ENCODE measurements at regions not wholly inside any gene's neighbourhood (a gene's known extent, or its start where the extent isn't known, plus 50 kb on each side); places are given as distances from the start of the nearest gene placed in this dataset.
"Not testable (repeated sequence)": the region's sequence is repeated elsewhere in the genome, so short reads cannot be mapped to it uniquely, and the experiment has no call there.

DNA sequence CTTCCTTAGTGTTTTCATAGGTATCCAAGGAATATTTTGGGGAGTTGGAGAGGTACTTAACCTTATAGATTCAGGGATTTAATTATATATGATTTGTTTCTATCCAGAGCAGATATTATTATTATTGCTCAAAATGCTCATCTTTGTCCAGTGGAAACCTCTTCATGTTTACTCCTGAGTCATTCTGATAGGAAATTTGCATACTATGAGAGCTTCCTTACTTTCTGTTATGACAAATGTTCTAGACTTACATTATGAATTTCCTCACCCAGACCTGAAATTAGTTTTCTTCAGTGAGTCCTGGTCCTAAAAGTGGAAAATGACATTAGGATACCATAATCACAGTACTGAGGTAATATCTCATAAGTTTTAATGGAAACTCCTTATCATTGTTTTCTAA is 57.5 kb upstream of the PLPPR5 start:
- Mint-ChIP-seq H3K4me1 (ENCODE audit: low read depth) (no peaks in the 10 kb centered on the region), H3K27ac (no peak overlapping the region), H3K9me3 (no peaks in the 10 kb centered on the region), H3K4me3 (no peak overlapping the region), H3K27me3 (ENCODE audit: insufficient read depth) (peaks cover 2% of the 10 kb centered on the region), H3K36me3 (ENCODE audit: low read depth) (no peaks in the 10 kb centered on the region)
- no peak for DNase-seq (ENCODE audit: low spot score)
- intact Hi-C loops (cut with micrococcal nuclease), result no loop called here

DNA sequence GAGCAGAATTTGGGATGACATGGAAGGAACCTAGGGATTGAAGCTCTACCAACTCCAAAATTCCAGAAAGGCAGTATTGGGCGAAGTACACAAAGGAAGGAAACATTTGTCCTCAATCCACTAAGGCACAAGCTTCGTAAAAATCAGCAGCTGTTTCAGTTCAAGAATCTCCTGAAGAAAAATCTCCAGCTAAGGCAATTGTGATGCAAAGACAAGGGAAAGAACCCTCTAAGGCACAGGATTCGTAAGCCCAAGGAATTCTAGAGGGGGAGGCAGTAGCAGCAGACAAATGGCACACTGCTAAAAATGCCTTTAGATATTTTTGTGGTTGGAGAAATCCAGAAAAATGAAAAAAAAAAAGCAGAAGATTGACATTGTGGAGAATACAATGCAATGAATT is 64.5 kb upstream of the PLPPR5 start:
- intact Hi-C loops (cut with micrococcal nuclease), result no loop called here
- Mint-ChIP-seq H3K27me3 (ENCODE audit: insufficient read depth) (no peaks in the 10 kb centered on the region), H3K27ac (no peak overlapping the region), H3K4me3 (no peak overlapping the region), H3K36me3 (ENCODE audit: low read depth) (no peaks in the 10 kb centered on the region), H3K4me1 (ENCODE audit: low read depth) (no peaks in the 10 kb centered on the region), H3K9me3 (no peaks in the 10 kb centered on the region)
- DNase-seq (ENCODE audit: low spot score), result no peak

- intact Hi-C loops (cut with micrococcal nuclease); H3K4me1 Mint-ChIP-seq (ENCODE audit: low read depth); H3K27ac Mint-ChIP-seq; H3K36me3 Mint-ChIP-seq (ENCODE audit: low read depth); H3K9me3 Mint-ChIP-seq; H3K4me3 Mint-ChIP-seq; DNase-seq (ENCODE audit: low spot score); H3K27me3 Mint-ChIP-seq (ENCODE audit: insufficient read depth): not testable (repeated sequence)
Observed at GRCh38 chr1:99078529-99078928, 73.9 kb upstream of the PLPPR5 start.

DNA sequence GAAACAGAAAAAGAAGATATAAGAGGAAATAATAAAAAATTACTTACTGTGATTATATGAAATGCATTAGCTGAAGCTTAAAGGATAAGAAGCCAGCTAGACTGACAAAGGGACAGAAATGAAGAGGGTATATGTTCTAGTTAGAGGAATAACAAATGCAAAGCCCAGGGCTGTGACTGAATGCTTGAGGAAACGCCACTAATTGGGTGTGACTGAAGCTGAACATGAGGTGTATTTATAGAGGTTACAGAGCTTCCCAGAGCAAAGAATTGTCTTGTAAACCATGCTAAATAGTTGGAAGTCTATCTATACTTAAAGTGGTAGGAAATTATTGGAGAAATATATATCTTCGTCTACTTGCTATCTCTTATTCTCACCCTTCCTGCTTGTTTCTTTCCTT is 77.7 kb upstream of the PLPPR5 start:
- H3K27ac Mint-ChIP-seq, result no peak overlapping the region
- DNase-seq (ENCODE audit: low spot score), result no peak
- intact Hi-C loops (cut with micrococcal nuclease), result no loop called here
- no peaks in the 10 kb centered on the region for H3K9me3 Mint-ChIP-seq
- no peaks in the 10 kb centered on the region for H3K36me3 Mint-ChIP-seq (ENCODE audit: low read depth)
- no peak overlapping the region for H3K4me3 Mint-ChIP-seq
- no peaks in the 10 kb centered on the region for H3K4me1 Mint-ChIP-seq (ENCODE audit: low read depth)
- no peaks in the 10 kb centered on the region for H3K27me3 Mint-ChIP-seq (ENCODE audit: insufficient read depth)

DNA sequence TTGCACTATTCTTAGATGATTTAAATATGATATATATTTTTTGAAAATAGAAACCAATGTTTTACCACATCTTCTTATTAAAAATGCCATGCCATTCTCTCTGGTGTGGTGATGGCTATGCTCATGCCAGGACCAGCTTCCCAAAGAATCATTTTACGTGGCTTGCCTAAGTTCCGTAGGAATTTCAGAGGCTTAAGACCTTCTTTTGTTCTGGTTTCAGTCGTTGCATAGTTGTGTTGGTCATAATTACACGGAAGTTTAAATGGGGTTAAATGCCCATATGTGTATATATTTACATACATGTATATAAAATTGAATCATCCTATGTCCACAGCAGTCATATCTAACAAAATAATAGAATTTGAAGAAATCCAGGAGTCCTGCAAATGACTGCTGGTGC is 78.7 kb upstream of the PLPPR5 start:
- H3K4me1 Mint-ChIP-seq (ENCODE audit: low read depth), result no peaks in the 10 kb centered on the region
- H3K4me3 Mint-ChIP-seq, result no peak overlapping the region
- DNase-seq (ENCODE audit: low spot score), result no peak
- H3K27me3 Mint-ChIP-seq (ENCODE audit: insufficient read depth), result no peaks in the 10 kb centered on the region
- H3K27ac Mint-ChIP-seq, result no peak overlapping the region
- no peaks in the 10 kb centered on the region for H3K36me3 Mint-ChIP-seq (ENCODE audit: low read depth)
- no peaks in the 10 kb centered on the region for H3K9me3 Mint-ChIP-seq
- intact Hi-C loops (cut with micrococcal nuclease), result no loop called here

DNA sequence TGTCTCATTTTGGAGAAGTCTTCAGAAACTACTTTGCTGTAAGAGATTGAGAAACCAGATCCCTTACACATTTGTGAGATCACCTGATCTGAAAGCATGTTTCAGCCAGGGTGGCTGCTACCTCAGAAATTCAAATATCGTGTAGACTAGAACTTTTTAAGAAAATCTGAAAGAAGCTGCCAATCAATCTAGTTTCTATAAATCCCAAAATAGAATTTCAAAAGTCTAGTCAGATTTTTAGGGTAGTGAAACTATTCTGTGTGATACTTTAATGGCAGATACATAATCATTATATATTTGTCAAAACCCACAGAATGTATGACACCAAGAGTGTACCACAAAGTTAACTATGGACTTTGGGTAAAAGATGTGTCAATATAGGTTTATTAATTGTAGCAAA is 79.9 kb upstream of the PLPPR5 start:
- Mint-ChIP-seq H3K36me3 (ENCODE audit: low read depth) (no peaks in the 10 kb centered on the region), H3K4me3 (no peak overlapping the region), H3K9me3 (no peaks in the 10 kb centered on the region), H3K27me3 (ENCODE audit: insufficient read depth) (no peaks in the 10 kb centered on the region), H3K4me1 (ENCODE audit: low read depth) (no peaks in the 10 kb centered on the region), H3K27ac (no peak overlapping the region)
- intact Hi-C loops (cut with micrococcal nuclease), result no loop called here
- no peak for DNase-seq (ENCODE audit: low spot score)

DNA sequence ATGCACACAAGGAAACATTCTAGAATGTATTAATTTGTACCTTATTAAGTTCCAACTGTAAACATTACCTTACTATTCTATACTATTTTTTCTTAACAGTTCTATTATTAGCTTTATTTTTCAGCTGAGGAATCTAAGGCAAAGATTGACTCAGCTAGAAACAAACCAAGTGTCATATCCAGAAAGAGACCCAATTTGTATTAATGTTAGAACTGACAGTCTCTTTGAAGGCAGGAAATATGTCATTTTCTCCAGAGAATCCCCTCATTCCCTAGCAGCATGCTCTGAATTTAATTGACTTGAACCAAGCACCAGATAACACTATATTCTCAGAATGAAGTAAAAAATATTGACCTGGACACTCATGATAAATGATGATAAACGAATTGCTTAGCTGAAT is 81.4 kb upstream of the PLPPR5 start:
- no peaks in the 10 kb centered on the region for H3K27me3 Mint-ChIP-seq (ENCODE audit: insufficient read depth)
- no peaks in the 10 kb centered on the region for H3K36me3 Mint-ChIP-seq (ENCODE audit: low read depth)
- H3K27ac Mint-ChIP-seq, result no peak overlapping the region
- no peak for DNase-seq (ENCODE audit: low spot score)
- intact Hi-C loops (cut with micrococcal nuclease), result no loop called here
- H3K4me1 Mint-ChIP-seq (ENCODE audit: low read depth), result no peaks in the 10 kb centered on the region
- no peaks in the 10 kb centered on the region for H3K9me3 Mint-ChIP-seq
- no peak overlapping the region for H3K4me3 Mint-ChIP-seq

DNA sequence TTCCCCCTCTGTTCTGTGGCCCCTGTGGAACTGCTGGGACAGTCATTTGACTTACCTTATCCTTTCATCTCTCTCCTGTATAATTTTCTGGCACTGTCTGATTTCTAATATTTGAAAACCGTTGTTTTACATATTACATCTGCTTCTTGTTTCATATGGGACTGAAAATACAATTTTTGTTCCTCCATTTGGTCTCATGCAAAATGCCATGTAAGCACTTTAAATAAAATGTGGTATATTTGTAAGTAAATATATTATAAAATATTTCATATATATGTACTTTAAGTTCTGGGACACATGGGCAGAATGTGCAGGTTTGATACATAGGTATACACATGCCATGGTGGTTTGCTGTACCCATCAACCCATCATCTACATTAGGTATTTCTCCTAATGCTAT is 93.9 kb upstream of the PLPPR5 start:
- intact Hi-C loops (cut with micrococcal nuclease), result no loop called here
- Mint-ChIP-seq H3K9me3 (no peaks in the 10 kb centered on the region), H3K27ac (no peak overlapping the region), H3K36me3 (ENCODE audit: low read depth) (no peaks in the 10 kb centered on the region), H3K27me3 (ENCODE audit: insufficient read depth) (no peaks in the 10 kb centered on the region), H3K4me1 (ENCODE audit: low read depth) (no peaks in the 10 kb centered on the region), H3K4me3 (no peak overlapping the region)
- DNase-seq (ENCODE audit: low spot score), result no peak

GRCh38 chr1:99106274-99106673 is 101.6 kb upstream of the PLPPR5 start:
- no peaks in the 10 kb centered on the region for H3K36me3 Mint-ChIP-seq (ENCODE audit: low read depth)

GRCh38 chr1:99107680-99108079 is 103.0 kb upstream of the PLPPR5 start:
- Mint-ChIP-seq H3K4me1 (ENCODE audit: low read depth) (no peaks in the 10 kb centered on the region), H3K27ac (no peak overlapping the region), H3K27me3 (ENCODE audit: insufficient read depth) (no peaks in the 10 kb centered on the region), H3K9me3 (no peaks in the 10 kb centered on the region), H3K4me3 (no peak overlapping the region), H3K36me3 (ENCODE audit: low read depth) (no peaks in the 10 kb centered on the region)
- DNase-seq (ENCODE audit: low spot score), result no peak
- intact Hi-C loops (cut with micrococcal nuclease), result no loop called here

More at GRCh38 chr1:99106274-99106673, 101.6 kb upstream of the PLPPR5 start:
- DNase-seq (ENCODE audit: low spot score), result no peak
- Mint-ChIP-seq H3K4me3 (no peak overlapping the region), H3K27ac (no peak overlapping the region), H3K9me3 (no peaks in the 10 kb centered on the region), H3K4me1 (ENCODE audit: low read depth) (no peaks in the 10 kb centered on the region), H3K27me3 (ENCODE audit: insufficient read depth) (no peaks in the 10 kb centered on the region)
- intact Hi-C loops (cut with micrococcal nuclease), result no loop called here

- Mint-ChIP-seq H3K4me1 (ENCODE audit: low read depth) (no peaks in the 10 kb centered on the region), H3K27me3 (ENCODE audit: insufficient read depth) (peaks cover 2% of the 10 kb centered on the region), H3K9me3 (no peaks in the 10 kb centered on the region), H3K4me3 (no peak overlapping the region), H3K36me3 (ENCODE audit: low read depth) (no peaks in the 10 kb centered on the region), H3K27ac (no peak overlapping the region)
- DNase-seq (ENCODE audit: low spot score), result no peak
- intact Hi-C loops (cut with micrococcal nuclease), result no loop called here
Observed at GRCh38 chr1:99110140-99111041, 105.7 kb upstream of the PLPPR5 start.

GRCh38 chr1:99115231-99115630 is 110.6 kb upstream of the PLPPR5 start:
- H3K4me1 Mint-ChIP-seq (ENCODE audit: low read depth), result no peaks in the 10 kb centered on the region
- H3K36me3 Mint-ChIP-seq (ENCODE audit: low read depth), result no peaks in the 10 kb centered on the region
- no peak overlapping the region for H3K27ac Mint-ChIP-seq
- no peaks in the 10 kb centered on the region for H3K9me3 Mint-ChIP-seq
- peaks cover 2% of the 10 kb centered on the region for H3K27me3 Mint-ChIP-seq (ENCODE audit: insufficient read depth)
- no peak for DNase-seq (ENCODE audit: low spot score)
- intact Hi-C loops (cut with micrococcal nuclease), result no loop called here
- H3K4me3 Mint-ChIP-seq, result no peak overlapping the region

- no peak overlapping the region for H3K4me3 Mint-ChIP-seq
- no peak overlapping the region for H3K27ac Mint-ChIP-seq
- no peaks in the 10 kb centered on the region for H3K9me3 Mint-ChIP-seq
- H3K27me3 Mint-ChIP-seq (ENCODE audit: insufficient read depth), result peaks cover 2% of the 10 kb centered on the region
- intact Hi-C loops (cut with micrococcal nuclease), result no loop called here
- no peaks in the 10 kb centered on the region for H3K36me3 Mint-ChIP-seq (ENCODE audit: low read depth)
- DNase-seq (ENCODE audit: low spot score), result no peak
- no peaks in the 10 kb centered on the region for H3K4me1 Mint-ChIP-seq (ENCODE audit: low read depth)
Observed at GRCh38 chr1:99119188-99119587, 114.5 kb upstream of the PLPPR5 start.

GRCh38 chr1:99122039-99122438 is 117.4 kb upstream of the PLPPR5 start:
- H3K27me3 Mint-ChIP-seq (ENCODE audit: insufficient read depth), result peaks cover 2% of the 10 kb centered on the region
- no peaks in the 10 kb centered on the region for H3K9me3 Mint-ChIP-seq
- intact Hi-C loops (cut with micrococcal nuclease), result no loop called here
- no peaks in the 10 kb centered on the region for H3K36me3 Mint-ChIP-seq (ENCODE audit: low read depth)
- no peak overlapping the region for H3K4me3 Mint-ChIP-seq
- no peak for DNase-seq (ENCODE audit: low spot score)
- H3K4me1 Mint-ChIP-seq (ENCODE audit: low read depth), result no peaks in the 10 kb centered on the region
- no peak overlapping the region for H3K27ac Mint-ChIP-seq
